HCT116 (cell line): ENCODE measurements at regions not wholly inside any gene's neighbourhood (a gene's known extent, or its start where the extent isn't known, plus 50 kb on each side); places are given as distances from the start of the nearest gene placed in this dataset.

Experiments used
- ATAC-seq: fragments of 200-7000 bp; cut with Tn5 transposase; 2 replicates; pipeline ENCODE4 v1.9.1; 2020; ENCODE audit warnings: mild to moderate bottlenecking, moderate library complexity
- BruUV-seq: library from RNA; stranded (reverse); fragments of 400-500 nt; replicated peaks from 2 replicates; lab custom pipeline; 2021; lab: Mats Ljungman, UMichigan
- CTCF ChIA-PET: fragments of 300-600 bp; sonication (Branson Sonifier 250); formaldehyde crosslinking; loops from one replicate; lab custom pipeline; 2021; ENCODE audit warnings: antibody characterized with exemption; lab: Charles Lee
- POLR2A ChIA-PET: fragments of 300-600, 350-600 bp; sonication (Branson Sonifier 250); formaldehyde crosslinking; loops from one replicate; lab custom pipeline; 2021; ENCODE audit warnings: antibody characterized with exemption; lab: Charles Lee
- RAD21 ChIA-PET, 2 experiments: fragments of 300-600 bp; sonication (Branson Sonifier 250); formaldehyde crosslinking; loops; one replicate each; lab custom pipeline; 2023; ENCODE audit warnings: low total read pairs in 2 of 2; ENCODE audit not compliant: uncharacterized antibody in 2 of 2, unreplicated experiment in 2 of 2, low non-redundant PET in 1 of 2; lab: Charles Lee
- DNase-seq: peaks from one replicate; pipeline ENCODE4 v3.0.0-alpha.2; 2010; ENCODE audit warnings: low read depth, low spot score
- H2AFZ ChIP-seq: fragments of 200-600 bp; shearing (Covaris generic), sonication (generic); 2 replicates; pipeline ENCODE4 v1.6.1; 2017; ENCODE audit warnings: low read depth, mixed run types, mixed read lengths, antibody characterized with exemption, low read length; ENCODE audit not compliant: poor library complexity, severe bottlenecking
- H3K27ac ChIP-seq: 2 replicates; pipeline ENCODE4 v1.5.1; 2012; ENCODE audit warnings: low read depth, low read length
- H3K27me3 ChIP-seq: fragments of 200-600 bp; sonication (generic); 2 replicates; pipeline ENCODE4 v1.6.1; 2016; ENCODE audit warnings: mixed run types, low read length, mixed read lengths; ENCODE audit not compliant: insufficient read depth
- H3K36me3 ChIP-seq, 2 experiments: fragments of 200-500 bp in 1 of 2; fragments of 200-600 bp in 1 of 2; sonication (Bioruptor generic) in 1 of 2; sonication (generic) in 1 of 2; 2 replicates each; pipeline versions ENCODE4 v1.5.1 to v1.6.1; 2014 to 2016; ENCODE audit warnings: low read length in 2 of 2, inconsistent platforms in 1 of 2, mixed read lengths in 1 of 2, mixed run types in 1 of 2; ENCODE audit not compliant: insufficient read depth in 2 of 2, control insufficient read depth in 1 of 2
- H3K4me1 ChIP-seq, 2 experiments: fragments of 200-600 bp in 1 of 2; sonication (generic) in 1 of 2; 2 replicates each; pipeline versions ENCODE4 v1.5.1 to v1.6.1; 2012 to 2017; ENCODE audit warnings: low read length in 2 of 2, inconsistent platforms in 1 of 2, mild to moderate bottlenecking in 1 of 2, mixed read lengths in 1 of 2, mixed run types in 1 of 2, moderate library complexity in 1 of 2; ENCODE audit not compliant: insufficient read depth in 2 of 2, control insufficient read depth in 1 of 2
- H3K4me2 ChIP-seq: fragments of 200-600 bp; sonication (generic); 2 replicates; pipeline ENCODE4 v1.6.1; 2017; ENCODE audit warnings: mixed run types, low read length, mixed read lengths
- H3K4me3 ChIP-seq, 2 experiments: fragments of 200-600 bp in 1 of 2; sonication (generic) in 1 of 2; replicated peaks in 1 of 2; 2 replicates each; pipeline ENCODE4 v1.5.1; 2011 to 2016; ENCODE audit warnings: low read length in 2 of 2, control low read depth in 1 of 2, low read depth in 1 of 2, mild to moderate bottlenecking in 1 of 2, mixed read lengths in 1 of 2, mixed run types in 1 of 2
- H3K79me2 ChIP-seq: fragments of 200-600 bp; sonication (generic); 2 replicates; pipeline ENCODE4 v1.6.1; 2017; ENCODE audit warnings: mild to moderate bottlenecking, mixed run types, low read length, moderate library complexity, mixed read lengths; ENCODE audit not compliant: insufficient read depth
- H3K9ac ChIP-seq: fragments of 200-600 bp; sonication (generic); 2 replicates; pipeline ENCODE4 v1.6.1; 2016; ENCODE audit warnings: low read length, mixed read lengths
- H3K9me2 ChIP-seq: fragments of 200-600 bp; sonication (generic), shearing (Covaris generic); 2 replicates; pipeline ENCODE4 v1.6.1; 2017; ENCODE audit warnings: mixed run types, mild to moderate bottlenecking, moderate library complexity; ENCODE audit not compliant: insufficient read depth
- H3K9me3 ChIP-seq, 2 experiments: fragments of 200-500 bp in 1 of 2; fragments of 200-600 bp in 1 of 2; sonication (Bioruptor generic) in 1 of 2; sonication (generic) in 1 of 2; 2 replicates each; pipeline ENCODE4 v1.6.1; 2014 to 2017; ENCODE audit warnings: low read length in 2 of 2, mixed read lengths in 2 of 2, inconsistent platforms in 1 of 2, low read depth in 1 of 2, mild to moderate bottlenecking in 1 of 2, mixed run types in 1 of 2, moderate library complexity in 1 of 2; ENCODE audit not compliant: control insufficient read depth in 1 of 2, insufficient read depth in 1 of 2
- H4K20me1 ChIP-seq: fragments of 200-600 bp; sonication (generic), shearing (Covaris generic); 2 replicates; pipeline ENCODE4 v1.6.1; 2017; ENCODE audit warnings: mixed run types, mild to moderate bottlenecking, moderate library complexity; ENCODE audit not compliant: insufficient read depth
- CEBPB ChIP-seq: IDR thresholded peaks from 2 replicates; pipeline ENCODE4 v1.6.1; 2012; ENCODE audit warnings: low read depth
- ELF1 ChIP-seq: IDR thresholded peaks from 2 replicates; pipeline ENCODE4 v1.6.1; 2012; ENCODE audit warnings: low read depth, borderline replicate concordance
- EZH2 ChIP-seq: fragments of 200-600 bp; sonication (generic); IDR thresholded peaks from 2 replicates; pipeline ENCODE4 v1.6.1; 2017; ENCODE audit warnings: antibody characterized with exemption, mixed run types
- EZH2phosphoT487 ChIP-seq: fragments of 200-600 bp; IDR thresholded peaks from 2 replicates; pipeline ENCODE4 v1.6.1; 2018; ENCODE audit warnings: antibody characterized with exemption, borderline replicate concordance
- JUND ChIP-seq: IDR thresholded peaks from 2 replicates; pipeline ENCODE4 v1.6.1; 2012
- POLR2A ChIP-seq: IDR thresholded peaks from 2 replicates; pipeline ENCODE4 v1.7.0; 2011; ENCODE audit warnings: borderline replicate concordance; ENCODE audit not compliant: insufficient read depth, insufficient read length; ENCODE audit errors: extremely low read depth
- RAD21 ChIP-seq: IDR thresholded peaks from 2 replicates; pipeline ENCODE4 v1.6.1; 2012; ENCODE audit warnings: low read depth, mild to moderate bottlenecking
- SIN3A ChIP-seq: IDR thresholded peaks from 2 replicates; pipeline ENCODE4 v1.6.1; 2012; ENCODE audit warnings: low read depth
- SP1 ChIP-seq: IDR thresholded peaks from 2 replicates; pipeline ENCODE4 v1.6.1; 2012; ENCODE audit warnings: low read depth
- TCF7L2 ChIP-seq: IDR thresholded peaks from 2 replicates; pipeline ENCODE4 v1.7.0; 2011; ENCODE audit warnings: borderline replicate concordance, inconsistent platforms; ENCODE audit not compliant: insufficient read depth, insufficient read length; ENCODE audit errors: extremely low read depth
- YY1 ChIP-seq: IDR thresholded peaks from 2 replicates; pipeline ENCODE4 v1.6.1; 2011; ENCODE audit warnings: low read length, low read depth, moderate library complexity, mild to moderate bottlenecking; ENCODE audit not compliant: insufficient replicate concordance; ENCODE audit errors: extremely low read depth
- ZFX ChIP-seq: fragments of 450-650 bp; IDR thresholded peaks from 2 replicates; pipeline ENCODE4 v1.6.1; 2017
- intact Hi-C: fragments of 100-400 bp; cut with micrococcal nuclease; formaldehyde crosslinking; loops from 2 replicates; pipeline ENCODE4 v1.10.0; 2022
- TF ChIP-seq, protein P1 (sequence below): IDR thresholded peaks from 2 replicates; pipeline ENCODE4 v1.6.1; 2012; ENCODE audit warnings: low read depth
- TF ChIP-seq, protein P2 (sequence below): IDR thresholded peaks from 2 replicates; pipeline ENCODE4 v1.6.1; 2011; ENCODE audit warnings: mild to moderate bottlenecking, low read length, moderate library complexity; ENCODE audit not compliant: insufficient replicate concordance; ENCODE audit errors: extremely low read depth
- TF ChIP-seq, protein P3 (sequence below): IDR thresholded peaks from 2 replicates; pipeline ENCODE4 v1.6.1; 2012
- TF ChIP-seq, protein P4 (sequence below), 3 experiments: fragments of 200-600 bp in 1 of 3; sonication (generic) in 1 of 3; IDR thresholded peaks in 2 of 3; conservative IDR thresholded peaks in 1 of 3; 2 replicates each; pipeline ENCODE4 v1.5.1; 2012 to 2017; ENCODE audit warnings: low read depth in 2 of 3, low read length in 2 of 3, antibody characterized with exemption in 1 of 3, borderline replicate concordance in 1 of 3, control low read depth in 1 of 3, mild to moderate bottlenecking in 1 of 3, mixed read lengths in 1 of 3, mixed run types in 1 of 3, moderate library complexity in 1 of 3; ENCODE audit not compliant: insufficient read depth in 1 of 3

DNA sequence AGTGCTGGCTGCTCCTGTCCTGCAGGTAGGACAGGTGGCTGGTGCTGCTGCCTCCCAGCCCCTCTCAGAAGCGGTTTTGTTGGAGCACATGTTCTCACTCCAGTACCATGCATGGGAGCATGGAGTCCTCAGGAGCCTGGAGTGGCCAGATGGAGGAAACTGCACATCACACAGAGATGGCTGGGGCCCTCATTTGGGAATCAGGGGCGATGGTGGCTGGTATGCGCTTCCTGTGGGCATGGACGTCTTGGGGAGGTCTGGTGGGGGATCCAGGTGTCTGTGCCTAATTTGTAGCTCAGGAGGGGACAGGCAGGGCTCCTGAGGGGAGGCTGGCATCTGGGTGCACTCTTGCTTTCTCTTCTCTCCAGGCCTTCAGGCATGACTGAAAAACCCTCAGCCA is 168.2 kb downstream of the KLF13 start:
- RAD21 ChIA-PET, result no interaction called here
- H3K27ac ChIP-seq, result no peak overlapping the region

More for the DNA sequence above, 168.2 kb downstream of the KLF13 start:
- Histone ChIP-seq H3K27me3 (no peaks in the 10 kb centered on the region), H3K9me3 (no peaks in the 10 kb centered on the region), H3K4me1 (peaks cover 2% of the 10 kb centered on the region in 2 experiments; a peak in 2 of 4 replicates), H3K36me3 (no peaks in the 10 kb centered on the region), H3K9me2 (no peaks in the 10 kb centered on the region), H4K20me1 (no peaks in the 10 kb centered on the region), H2AFZ (no peak overlapping the region), H3K9ac (no peak overlapping the region), H3K79me2 (no peaks in the 10 kb centered on the region), H3K4me3 (no peak overlapping the region), H3K4me2 (no peak overlapping the region)
- ATAC-seq (no peak), DNase-seq (no peak)
- TF ChIP-seq ZFX (no peak), TCF7L2 (no peak), CEBPB (no peak), SIN3A (no peak), YY1 (no peak), EZH2phosphoT487 (no peak), SP1 (no peak), JUND (no peak), POLR2A (no peak), EZH2 (no peak), RAD21 (no peak), ELF1 (no peak)
- TF ChIP-seq, protein P1, sequence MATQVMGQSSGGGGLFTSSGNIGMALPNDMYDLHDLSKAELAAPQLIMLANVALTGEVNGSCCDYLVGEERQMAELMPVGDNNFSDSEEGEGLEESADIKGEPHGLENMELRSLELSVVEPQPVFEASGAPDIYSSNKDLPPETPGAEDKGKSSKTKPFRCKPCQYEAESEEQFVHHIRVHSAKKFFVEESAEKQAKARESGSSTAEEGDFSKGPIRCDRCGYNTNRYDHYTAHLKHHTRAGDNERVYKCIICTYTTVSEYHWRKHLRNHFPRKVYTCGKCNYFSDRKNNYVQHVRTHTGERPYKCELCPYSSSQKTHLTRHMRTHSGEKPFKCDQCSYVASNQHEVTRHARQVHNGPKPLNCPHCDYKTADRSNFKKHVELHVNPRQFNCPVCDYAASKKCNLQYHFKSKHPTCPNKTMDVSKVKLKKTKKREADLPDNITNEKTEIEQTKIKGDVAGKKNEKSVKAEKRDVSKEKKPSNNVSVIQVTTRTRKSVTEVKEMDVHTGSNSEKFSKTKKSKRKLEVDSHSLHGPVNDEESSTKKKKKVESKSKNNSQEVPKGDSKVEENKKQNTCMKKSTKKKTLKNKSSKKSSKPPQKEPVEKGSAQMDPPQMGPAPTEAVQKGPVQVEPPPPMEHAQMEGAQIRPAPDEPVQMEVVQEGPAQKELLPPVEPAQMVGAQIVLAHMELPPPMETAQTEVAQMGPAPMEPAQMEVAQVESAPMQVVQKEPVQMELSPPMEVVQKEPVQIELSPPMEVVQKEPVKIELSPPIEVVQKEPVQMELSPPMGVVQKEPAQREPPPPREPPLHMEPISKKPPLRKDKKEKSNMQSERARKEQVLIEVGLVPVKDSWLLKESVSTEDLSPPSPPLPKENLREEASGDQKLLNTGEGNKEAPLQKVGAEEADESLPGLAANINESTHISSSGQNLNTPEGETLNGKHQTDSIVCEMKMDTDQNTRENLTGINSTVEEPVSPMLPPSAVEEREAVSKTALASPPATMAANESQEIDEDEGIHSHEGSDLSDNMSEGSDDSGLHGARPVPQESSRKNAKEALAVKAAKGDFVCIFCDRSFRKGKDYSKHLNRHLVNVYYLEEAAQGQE, result no peak
- TF ChIP-seq, protein P2, sequence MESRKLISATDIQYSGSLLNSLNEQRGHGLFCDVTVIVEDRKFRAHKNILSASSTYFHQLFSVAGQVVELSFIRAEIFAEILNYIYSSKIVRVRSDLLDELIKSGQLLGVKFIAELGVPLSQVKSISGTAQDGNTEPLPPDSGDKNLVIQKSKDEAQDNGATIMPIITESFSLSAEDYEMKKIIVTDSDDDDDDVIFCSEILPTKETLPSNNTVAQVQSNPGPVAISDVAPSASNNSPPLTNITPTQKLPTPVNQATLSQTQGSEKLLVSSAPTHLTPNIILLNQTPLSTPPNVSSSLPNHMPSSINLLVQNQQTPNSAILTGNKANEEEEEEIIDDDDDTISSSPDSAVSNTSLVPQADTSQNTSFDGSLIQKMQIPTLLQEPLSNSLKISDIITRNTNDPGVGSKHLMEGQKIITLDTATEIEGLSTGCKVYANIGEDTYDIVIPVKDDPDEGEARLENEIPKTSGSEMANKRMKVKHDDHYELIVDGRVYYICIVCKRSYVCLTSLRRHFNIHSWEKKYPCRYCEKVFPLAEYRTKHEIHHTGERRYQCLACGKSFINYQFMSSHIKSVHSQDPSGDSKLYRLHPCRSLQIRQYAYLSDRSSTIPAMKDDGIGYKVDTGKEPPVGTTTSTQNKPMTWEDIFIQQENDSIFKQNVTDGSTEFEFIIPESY, result no peak
- TF ChIP-seq, protein P3, sequence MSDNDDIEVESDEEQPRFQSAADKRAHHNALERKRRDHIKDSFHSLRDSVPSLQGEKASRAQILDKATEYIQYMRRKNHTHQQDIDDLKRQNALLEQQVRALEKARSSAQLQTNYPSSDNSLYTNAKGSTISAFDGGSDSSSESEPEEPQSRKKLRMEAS, result no peak
- TF ChIP-seq, protein P4, sequence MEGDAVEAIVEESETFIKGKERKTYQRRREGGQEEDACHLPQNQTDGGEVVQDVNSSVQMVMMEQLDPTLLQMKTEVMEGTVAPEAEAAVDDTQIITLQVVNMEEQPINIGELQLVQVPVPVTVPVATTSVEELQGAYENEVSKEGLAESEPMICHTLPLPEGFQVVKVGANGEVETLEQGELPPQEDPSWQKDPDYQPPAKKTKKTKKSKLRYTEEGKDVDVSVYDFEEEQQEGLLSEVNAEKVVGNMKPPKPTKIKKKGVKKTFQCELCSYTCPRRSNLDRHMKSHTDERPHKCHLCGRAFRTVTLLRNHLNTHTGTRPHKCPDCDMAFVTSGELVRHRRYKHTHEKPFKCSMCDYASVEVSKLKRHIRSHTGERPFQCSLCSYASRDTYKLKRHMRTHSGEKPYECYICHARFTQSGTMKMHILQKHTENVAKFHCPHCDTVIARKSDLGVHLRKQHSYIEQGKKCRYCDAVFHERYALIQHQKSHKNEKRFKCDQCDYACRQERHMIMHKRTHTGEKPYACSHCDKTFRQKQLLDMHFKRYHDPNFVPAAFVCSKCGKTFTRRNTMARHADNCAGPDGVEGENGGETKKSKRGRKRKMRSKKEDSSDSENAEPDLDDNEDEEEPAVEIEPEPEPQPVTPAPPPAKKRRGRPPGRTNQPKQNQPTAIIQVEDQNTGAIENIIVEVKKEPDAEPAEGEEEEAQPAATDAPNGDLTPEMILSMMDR (IDR thresholded peaks at IDR 0.05 in 2 of 3, conservative IDR thresholded peaks at IDR 0.05 in 1 of 3; ENCODE audit: borderline replicate concordance in 1 of 3, insufficient read depth in 1 of 3, low read depth in 2 of 3, low read length in 2 of 3), result no peak
- ChIA-PET CTCF (no interaction called here), POLR2A (no interaction called here)
- BruUV-seq, result no TSS peak
- intact Hi-C loops, result loop anchor here (5.0 kb wide), 1 partner anchor 592 kb away; the partner anchor contains the start of gene FAN1
